ENCODE measurements at regions not wholly inside any gene's neighbourhood (a gene's known extent, or its start where the extent isn't known, plus 50 kb on each side); places are given as distances from the start of the nearest gene placed in this dataset.
A peak's percentile ranks its signal among the peaks of the same experiment; 100 is the strongest.

DNA sequence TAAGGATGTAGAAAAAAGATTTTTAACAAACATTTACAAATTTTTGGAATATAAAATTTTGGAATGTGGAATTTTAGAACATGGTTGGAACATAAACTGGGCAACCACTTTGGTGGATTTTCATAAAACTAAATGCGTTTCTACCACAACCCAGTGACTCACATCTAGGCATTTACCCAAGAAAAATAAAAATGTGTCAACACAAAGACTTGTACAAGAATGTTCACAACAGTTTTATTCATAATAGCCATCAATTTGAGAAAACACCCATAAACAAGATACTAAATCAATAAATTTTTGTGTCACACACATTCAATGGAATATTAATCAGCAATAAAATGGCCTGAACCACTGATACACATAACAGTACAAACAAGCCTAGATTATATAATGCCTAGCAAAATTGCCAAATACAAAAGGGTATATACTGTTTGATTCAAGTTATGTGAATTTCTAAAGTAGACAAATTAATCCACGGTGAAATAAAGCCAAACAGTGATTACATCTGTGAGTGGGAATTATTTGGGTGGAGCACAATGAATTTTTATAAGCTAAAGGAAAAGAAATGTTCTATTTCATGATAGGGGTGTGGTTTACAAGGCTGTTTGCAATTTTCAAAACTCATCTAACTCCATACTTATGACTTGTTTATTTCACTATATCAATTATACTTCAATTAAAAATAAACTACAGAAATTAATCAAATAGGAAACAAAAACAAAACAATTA is 415.2 kb upstream of the OR4E1 start:
- DNase-seq = no peak

DNA sequence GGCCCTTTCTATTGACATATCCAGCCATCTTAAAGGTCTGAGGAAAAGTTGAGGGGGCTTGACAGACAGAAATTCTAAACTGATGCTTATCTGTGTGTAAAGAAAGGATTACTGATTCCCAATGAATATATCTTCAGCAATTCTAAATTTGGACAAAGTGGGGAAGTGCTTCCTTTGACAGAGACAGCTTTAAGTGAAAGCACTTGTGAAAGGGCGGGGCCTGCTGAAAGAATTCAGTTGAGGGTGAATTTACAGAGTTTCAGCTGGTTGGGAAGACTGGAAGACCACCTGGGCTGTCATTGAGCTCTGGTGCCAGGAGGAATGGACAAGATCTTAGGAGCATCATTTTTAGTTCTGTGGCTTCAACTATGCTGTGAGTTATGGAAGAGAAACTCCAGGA is 412.5 kb upstream of the OR4E1 start:
- DNase-seq = no peak

DNA sequence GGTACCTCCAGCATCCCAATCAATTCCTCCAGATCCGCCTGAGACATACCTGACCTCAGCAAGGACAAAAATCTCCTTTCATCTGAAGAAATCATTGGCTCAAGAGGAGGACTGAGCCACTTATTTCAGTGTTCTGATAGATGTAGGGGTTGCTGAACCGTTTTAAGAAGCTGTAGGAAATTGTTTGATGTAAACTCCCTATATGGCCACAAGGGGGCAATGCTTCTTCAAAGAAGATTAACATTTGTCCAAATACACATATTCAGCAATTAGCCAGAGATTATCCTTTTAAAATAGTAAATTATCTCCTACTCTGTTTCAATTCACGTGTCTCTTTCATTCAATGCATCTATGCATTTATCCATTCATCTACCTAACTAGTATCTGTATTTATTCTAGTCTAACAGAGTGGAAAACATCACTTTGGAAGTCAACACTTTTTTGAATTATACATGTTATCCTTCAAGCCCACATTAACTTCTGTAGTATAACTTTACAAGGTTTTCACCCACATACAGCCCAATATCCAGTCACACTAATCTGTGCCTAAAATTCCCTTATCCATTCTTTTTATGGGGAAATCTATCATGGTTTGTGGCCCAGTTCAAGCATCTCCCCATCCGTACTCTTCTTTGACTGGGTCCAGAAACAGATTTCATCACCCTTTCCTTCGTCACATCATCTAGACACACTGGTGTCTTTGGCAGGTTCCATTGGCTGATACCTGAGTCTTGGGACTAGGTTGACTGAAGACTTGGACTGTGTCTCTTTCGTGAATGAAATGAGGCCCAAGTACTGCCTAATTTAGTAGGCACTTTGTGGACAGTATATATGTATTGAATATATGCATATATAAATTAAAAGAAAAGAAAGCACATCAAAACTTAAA is 411.0 kb upstream of the OR4E1 start:
- DNase-seq = peak in 1 of 2 experiments; percentile 25

DNA sequence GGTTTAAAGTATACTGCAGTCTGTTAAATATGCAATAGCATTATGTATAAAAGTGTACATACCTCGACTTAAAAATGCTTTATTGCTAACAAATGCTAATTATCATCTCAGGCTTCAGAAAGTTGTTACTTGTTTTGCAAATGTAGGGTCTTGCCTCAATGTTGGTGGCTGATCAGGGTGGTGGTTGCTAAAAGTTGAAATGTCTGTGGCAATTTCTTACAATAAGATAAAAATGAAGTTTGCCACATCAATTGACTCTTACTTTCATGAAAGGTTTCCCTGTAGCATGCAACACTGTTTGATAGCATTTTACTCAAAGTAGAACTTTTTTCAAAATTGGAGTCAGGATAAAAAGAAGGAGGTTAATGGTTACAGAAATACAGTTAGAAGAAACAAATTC is 407.7 kb upstream of the OR4E1 start:
- no peak for DNase-seq

DNA sequence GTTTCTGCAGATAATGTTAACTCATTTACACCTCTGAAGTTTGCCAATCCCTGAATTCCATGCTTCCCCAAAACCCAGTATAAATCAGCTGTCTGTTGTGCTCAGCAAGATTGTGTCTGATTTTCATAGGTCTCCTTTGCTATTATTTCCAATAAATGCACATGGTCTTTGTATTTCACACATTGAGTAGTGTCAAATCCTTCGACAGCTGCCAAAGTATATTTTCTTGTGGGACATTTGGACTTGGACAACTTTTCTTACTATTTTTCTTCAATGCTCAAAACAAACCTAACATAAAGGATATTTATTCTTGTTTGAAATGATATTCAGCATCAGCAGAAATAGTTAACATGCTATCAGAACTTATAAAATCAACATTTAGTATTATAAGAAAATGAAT is 406.1 kb upstream of the OR4E1 start:
- no peak for DNase-seq

DNA sequence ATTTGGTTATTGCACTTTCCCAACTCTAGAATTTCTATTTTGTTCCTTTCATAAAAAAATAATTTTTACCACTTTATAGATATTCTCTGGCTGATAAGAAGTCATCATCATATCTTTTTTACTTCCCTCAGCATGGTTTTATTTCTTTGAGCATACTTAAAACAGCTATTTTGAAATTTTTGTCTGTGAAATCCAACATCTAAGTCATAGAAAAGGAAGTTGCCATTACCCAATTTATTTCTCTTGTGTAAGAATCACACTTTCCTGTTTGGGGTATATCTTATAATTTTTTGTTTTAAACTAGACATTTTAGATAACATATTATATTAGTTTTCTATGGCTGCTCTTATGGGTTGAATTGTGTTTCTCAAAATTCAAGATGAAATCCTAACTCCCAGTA is 400.2 kb upstream of the OR4E1 start:
- DNase-seq = no peak

DNA sequence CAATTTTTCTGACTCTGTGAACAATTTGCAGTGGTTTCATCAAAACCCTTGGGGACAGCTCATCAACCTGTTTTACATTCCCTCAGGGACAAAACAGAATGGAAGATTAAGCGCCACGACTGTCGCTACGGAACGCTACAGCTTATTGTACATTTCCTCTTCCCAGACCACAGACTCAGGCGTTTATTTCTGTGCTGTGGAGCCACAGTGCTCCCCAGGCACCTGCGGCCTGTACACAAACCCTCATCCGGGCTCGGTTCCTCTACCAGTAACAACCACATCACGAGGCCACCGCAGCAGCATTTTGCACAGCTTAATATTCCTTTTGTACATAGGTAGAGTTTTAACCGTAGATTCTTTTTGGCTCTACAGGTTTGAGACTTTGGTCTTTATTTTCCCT is 397.4 kb upstream of the OR4E1 start:
- DNase-seq = no peak

DNA sequence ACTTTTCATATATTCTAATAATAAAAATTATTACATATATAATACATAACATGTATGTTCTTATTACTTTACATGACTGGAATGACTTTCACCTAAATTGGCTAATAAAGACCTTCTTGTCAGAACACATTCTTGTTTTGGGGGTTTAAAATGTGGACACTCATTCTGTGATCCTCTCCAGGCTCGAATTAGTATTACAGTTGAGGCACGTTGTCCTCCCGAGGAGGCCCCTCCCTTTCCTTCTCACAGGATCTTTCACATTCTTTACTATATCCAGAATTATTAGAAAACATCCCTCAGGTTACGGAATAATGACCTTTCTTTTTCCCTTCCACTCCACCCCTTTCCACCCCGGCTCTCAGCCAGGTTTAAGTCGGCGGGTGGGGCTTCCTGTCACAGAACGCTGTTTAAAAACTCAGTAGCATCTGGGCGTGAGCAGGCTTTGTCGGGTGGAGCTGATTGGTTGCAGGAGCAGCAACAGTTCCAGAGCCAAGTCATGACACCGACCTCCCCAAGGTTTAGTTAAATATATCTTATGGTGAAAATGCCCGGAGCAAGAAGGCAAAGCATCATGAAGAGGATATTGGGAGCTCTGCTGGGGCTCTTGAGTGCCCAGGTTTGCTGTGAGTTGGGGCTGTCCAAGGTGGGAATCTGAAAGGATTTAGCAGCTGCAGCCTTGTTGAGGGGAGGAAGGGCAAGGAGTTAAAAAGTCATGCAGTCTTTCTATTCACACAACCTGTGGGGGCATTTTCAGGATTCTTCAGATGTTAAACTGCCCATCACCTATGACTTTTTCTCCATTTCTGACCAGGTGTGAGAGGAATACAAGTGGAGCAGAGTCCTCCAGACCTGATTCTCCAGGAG is 396.7 kb upstream of the OR4E1 start:
- DNase-seq = no peak

DNA sequence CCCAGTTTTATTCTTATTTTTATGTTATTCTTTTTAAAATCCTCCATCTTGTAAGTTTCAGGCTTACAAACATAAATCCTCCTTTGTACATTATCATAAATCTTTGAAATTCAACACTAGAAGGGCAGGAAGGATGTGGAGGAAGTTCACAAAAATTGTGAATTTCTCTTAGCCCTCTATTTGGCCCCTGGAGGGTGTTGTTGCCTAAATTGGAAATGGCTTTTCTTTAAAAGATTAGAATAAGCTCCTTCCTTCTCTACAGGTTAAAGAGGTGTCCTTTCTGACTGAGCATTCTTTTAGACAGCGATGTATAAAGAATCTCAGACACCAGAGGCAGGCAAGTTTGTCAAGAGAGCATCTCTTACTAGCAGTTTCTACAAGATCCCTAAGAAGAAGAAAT is 391.7 kb upstream of the OR4E1 start:
- no peak for DNase-seq

DNA sequence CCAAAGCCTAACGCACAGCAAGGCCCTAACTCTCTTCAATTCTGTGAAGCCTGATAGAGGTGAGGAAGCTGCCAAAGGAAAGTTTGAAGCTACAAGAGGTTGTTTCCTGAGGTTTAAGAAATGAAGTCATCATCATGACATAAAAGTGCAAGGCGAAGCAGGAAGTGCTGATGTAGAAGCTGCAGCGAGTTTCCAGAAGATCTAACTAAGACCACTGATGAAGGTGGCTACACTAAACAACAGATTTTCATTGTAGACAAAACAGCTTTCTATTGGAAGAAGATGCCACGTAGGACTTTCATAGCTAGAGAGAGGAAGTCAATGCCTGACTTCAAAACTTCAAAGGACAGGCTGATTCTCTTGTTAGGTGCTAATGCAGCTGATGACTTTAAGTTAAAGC is 385.6 kb upstream of the OR4E1 start:
- no peak for DNase-seq

DNA sequence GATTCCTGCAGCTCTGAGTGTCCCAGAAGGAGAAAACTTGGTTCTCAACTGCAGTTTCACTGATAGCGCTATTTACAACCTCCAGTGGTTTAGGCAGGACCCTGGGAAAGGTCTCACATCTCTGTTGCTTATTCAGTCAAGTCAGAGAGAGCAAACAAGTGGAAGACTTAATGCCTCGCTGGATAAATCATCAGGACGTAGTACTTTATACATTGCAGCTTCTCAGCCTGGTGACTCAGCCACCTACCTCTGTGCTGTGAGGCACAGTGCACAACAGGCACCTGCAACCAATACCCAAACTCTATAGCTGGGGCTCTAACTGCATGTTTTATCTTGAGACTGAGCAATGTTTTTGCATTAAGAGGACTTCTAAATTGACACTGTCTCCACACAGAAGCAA is 379.2 kb upstream of the OR4E1 start:
- no peak for DNase-seq

DNA sequence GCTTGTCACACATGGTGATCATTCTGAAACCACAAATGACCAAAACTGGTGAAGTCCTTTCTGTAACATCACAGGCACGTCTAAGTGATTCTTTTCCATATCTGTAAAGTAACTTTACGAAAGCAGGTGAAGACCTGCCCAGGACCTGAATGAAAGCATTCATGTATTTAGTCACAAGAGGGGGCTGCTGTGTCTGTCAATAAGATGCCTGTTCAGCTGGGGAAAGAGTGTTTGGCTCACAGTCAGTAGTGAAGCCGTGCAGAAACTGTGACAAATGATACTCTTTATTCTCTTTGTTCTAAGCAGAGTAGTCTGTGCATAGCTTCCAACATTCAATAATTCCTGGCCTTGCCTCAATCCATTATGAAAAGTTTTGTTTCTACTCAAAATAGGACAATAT is 373.5 kb upstream of the OR4E1 start:
- no peak for DNase-seq

DNA sequence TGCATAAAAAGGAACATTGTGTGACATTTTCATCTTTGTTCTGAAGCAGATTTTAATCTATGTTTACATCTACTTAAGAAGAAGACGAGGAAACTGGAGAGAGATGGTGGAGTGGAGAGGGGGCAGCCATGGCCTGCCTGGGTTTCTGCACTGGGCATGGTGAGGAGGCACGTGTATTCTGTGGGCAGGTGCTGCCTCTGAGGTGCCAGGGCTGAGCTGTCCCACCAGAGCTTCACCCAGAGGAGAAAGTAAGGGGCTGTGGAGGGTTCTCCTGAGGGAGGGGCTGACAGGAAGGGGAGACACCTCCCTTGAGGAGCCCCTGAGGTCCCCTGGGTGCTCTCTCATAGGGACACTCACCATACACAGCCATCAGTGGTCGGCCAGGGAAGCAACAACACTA is 372.4 kb upstream of the OR4E1 start:
- no peak for DNase-seq

DNA sequence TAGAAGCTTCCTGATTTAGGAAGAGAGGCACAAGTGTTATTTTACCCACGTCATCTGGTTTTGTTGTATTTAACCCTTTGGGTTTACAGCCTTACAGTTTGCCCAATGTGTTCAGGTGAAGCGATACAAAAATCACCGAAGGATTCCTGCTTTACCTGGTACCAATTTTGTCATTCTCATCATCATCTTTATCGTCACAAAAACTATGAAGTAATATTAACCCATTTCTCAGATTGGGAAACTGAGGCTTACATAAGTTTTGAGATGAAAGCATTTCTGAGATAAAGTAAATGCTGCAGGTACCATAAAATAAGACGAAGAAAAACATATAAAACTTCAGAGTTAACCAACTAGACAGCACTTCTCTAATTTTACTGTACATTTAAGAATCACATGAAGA is 370.6 kb upstream of the OR4E1 start:
- no peak for DNase-seq

DNA sequence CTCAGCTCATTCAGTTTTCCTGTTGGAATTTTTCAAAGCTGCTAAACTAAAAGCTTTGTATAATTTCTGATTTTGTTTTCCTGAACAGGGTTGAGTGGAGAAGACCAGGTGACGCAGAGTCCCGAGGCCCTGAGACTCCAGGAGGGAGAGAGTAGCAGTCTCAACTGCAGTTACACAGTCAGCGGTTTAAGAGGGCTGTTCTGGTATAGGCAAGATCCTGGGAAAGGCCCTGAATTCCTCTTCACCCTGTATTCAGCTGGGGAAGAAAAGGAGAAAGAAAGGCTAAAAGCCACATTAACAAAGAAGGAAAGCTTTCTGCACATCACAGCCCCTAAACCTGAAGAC is 367.1 kb upstream of the OR4E1 start:
- DNase-seq = no peak

DNA sequence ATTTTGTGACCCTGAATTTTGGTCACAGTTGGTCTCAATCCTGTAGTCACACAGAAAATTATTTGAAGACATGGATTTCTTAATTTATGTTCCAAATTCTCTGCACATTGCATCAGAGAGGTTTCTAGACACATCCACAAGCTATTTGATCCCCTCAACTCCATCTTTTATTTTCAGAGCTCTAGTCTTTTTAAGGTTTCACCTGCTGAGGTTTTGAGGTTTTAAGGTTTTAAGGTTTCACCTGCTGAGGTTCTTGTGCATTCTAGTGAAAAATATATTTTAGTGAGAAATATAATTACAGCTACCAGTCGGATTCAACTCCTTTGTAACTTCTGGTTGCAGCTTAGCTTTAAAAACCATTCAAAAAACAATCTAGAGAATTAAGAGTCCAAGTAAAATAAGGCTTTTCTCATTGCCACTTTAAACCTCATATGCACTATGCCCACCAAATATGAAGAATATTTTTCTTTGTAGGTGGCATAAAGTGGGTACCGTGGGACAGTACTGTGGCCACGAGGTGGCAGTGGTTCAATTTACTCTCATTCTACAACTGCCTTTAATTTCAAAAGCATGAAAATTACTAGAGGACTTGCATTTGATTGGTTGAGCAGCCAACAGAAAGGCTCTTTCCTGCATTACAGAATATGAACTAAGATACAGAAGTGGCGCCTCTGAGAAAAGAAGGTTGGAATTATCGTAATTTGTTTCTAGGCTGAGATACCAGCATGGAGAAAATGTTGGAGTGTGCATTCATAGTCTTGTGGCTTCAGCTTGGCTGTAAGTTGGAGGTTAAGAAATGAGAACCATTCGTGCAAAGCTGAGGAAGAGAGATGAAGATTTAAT is 366.5 kb upstream of the OR4E1 start:
- DNase-seq = no peak

DNA sequence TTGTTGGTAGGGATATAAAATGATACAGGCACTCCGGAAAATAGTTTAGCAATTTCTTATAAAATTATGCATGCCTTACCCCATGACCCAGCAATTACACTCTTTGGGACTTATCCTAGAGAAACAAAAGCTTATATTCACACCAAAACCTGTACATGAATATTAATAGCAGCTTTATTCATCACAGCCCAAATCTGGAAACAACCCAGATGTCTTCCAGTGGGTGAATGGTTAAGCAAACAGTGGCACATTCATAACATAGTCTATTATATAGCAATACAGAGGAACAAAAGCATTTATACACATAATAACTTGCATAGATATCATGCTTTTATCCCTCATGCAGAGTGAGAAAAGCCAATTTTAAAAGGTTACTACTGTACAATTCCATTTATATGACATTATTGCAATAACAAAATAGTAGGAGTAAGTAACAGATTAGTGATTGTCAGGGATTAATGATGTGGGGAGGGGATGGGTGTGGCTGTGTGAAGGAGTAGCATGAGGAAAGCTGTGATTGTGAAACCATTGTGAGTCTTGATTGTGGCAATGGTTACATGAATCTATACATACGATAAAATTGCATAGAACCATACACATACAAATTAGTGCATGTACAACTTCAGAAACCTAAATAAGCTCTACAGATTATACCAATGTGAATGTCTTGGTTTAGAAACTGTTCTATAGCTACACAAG is 363.1 kb upstream of the OR4E1 start:
- DNase-seq = no peak

DNA sequence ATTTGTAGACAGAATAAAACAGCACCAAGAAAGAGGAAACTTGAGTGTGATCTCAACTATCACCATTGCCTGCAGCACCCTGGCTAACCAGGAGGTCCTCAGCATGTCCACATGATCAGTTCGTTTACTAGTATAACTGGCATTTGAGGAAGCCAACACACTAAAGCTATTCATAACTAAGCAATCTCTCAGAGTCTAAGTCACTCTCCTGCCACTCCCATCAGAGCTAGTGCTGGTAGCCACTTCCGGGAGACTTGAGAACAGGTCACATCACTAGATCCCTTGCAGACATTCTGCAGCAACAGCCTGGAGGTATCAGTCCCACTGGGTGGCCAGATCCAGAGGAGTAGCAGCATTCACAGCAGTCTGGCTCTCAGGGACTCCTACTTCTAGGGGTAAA is 352.9 kb upstream of the OR4E1 start:
- DNase-seq = no peak

DNA sequence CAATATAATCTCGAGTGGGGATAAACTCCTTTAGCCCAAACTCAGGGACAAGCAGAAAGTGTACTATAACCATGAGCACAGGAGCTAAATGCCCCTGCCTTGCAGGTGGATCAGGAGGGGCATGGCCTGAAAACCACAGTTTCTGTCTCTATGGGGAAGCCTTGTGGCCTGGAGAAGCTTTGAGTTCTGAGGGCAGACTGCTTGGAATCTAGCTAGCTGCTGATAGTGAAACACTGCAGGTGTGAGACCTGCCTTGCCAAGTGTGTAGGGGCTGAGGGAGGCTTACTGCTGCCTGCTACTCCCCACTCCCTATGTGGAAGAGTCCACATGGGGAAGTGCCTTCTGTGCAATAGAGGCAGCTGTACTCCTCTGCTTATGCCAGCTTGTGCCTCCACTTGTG is 352.3 kb upstream of the OR4E1 start:
- DNase-seq = no peak

DNA sequence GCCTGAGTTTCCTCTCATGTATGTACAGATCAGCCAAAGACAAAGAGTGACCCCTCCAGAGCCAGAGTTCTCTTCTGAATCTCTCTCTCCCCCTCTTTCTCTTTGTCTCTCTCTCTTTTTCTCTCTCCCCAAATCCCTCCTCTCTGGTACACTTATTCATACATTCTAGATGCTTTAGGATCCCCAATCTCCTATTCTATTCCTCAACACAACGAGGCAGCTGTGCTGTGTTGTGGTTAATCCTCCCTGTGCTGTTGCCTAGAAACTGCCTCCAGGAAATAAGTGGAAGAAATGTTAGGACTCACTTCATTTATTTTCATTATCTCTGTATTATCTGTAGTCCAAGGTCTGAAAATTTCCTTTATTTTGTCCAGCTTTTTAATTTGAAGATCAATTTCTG is 350.5 kb upstream of the OR4E1 start:
- DNase-seq = no peak

DNA sequence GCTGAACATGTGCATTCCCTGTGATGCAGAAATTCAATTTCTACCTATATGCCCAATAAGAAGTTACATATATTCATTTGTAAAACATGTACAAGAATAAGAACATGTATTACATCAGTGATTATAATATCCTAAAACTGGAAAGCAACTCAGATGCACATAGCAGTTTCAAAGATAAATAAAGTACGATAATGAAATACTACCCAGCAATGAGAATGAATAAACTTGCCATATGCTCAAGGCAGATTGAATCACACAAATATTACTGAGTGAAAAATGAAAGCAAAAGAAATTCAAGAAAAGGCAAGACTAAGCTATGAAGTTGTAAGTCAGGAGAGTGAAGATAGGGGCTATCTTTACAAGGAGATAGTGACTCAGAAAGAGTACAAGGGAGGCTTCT is 345.3 kb upstream of the OR4E1 start:
- DNase-seq = no peak

DNA sequence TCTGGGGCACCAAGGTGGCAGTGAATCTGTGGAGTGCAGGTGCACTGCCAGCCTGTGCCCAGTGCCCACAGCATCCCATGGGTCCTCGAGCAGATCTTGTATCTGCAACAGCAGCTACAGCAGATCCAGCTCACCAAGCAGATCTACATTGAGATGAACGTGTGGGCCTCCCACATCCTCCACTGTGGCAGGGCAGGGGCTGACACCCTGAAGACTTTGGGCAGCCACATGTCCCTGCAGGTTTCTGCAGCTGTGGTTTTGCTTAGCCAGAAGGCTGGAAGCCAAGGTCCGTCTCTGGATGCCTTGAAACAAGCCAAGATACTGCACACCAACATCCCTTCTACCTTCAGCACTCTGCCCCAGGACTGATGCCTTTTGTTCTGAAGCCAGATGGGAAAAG is 338.8 kb upstream of the OR4E1 start:
- no peak for DNase-seq

All from NCI-H187 (cell line).